Neuronal stem cell (in vitro differentiated cells): ENCODE measurements at regions not wholly inside any gene's neighbourhood (a gene's known extent, or its start where the extent isn't known, plus 50 kb on each side); places are given as distances from the start of the nearest gene placed in this dataset.

Experiments
- DNase-seq: peaks from one replicate; pipeline ENCODE4 v3.0.0-alpha.2; 2013; ENCODE audit warnings: low spot score
- H2AFZ ChIP-seq: one replicate; pipeline ENCODE4 v1.6.1; 2013; ENCODE audit warnings: mild to moderate bottlenecking, low read length, inconsistent platforms
- H2AK5ac ChIP-seq: 2 replicates; pipeline ENCODE4 v1.6.1; 2013; ENCODE audit warnings: low read depth, mild to moderate bottlenecking, inconsistent platforms, low read length, moderate library complexity, mixed read lengths
- H2BK120ac ChIP-seq: 2 replicates; pipeline ENCODE4 v1.6.1; 2013; ENCODE audit warnings: low read depth, mild to moderate bottlenecking, inconsistent platforms, low read length, moderate library complexity, mixed read lengths
- H2BK12ac ChIP-seq: one replicate; pipeline ENCODE4 v1.6.1; 2013; ENCODE audit warnings: low read length, inconsistent platforms
- H2BK15ac ChIP-seq: 2 replicates; pipeline ENCODE4 v1.6.1; 2013; ENCODE audit warnings: mild to moderate bottlenecking, low read length, inconsistent platforms, mixed read lengths
- H2BK5ac ChIP-seq: one replicate; pipeline ENCODE4 v1.6.1; 2013; ENCODE audit warnings: inconsistent platforms, mild to moderate bottlenecking, low read length, moderate library complexity
- H3K14ac ChIP-seq: one replicate; pipeline ENCODE4 v1.6.1; 2013; ENCODE audit warnings: low read length, inconsistent platforms
- H3K18ac ChIP-seq: 2 replicates; pipeline ENCODE4 v1.6.1; 2013; ENCODE audit warnings: low read length, inconsistent platforms
- H3K23ac ChIP-seq: 2 replicates; pipeline ENCODE4 v1.6.1; 2013; ENCODE audit warnings: low read depth, mild to moderate bottlenecking, mixed read lengths, low read length, inconsistent platforms; ENCODE audit not compliant: poor library complexity
- H3K27ac ChIP-seq: replicated peaks from 3 replicates; pipeline ENCODE4 v1.5.1; 2013; ENCODE audit warnings: low read length, inconsistent platforms
- H3K27me3 ChIP-seq, 3 experiments: 2 replicates each; pipeline ENCODE4 v1.6.1; 2013; ENCODE audit warnings: low read length in 3 of 3, mild to moderate bottlenecking in 2 of 3, inconsistent platforms in 1 of 3, low read depth in 1 of 3, mixed read lengths in 1 of 3, moderate library complexity in 1 of 3; ENCODE audit not compliant: control insufficient read depth in 3 of 3, insufficient read depth in 3 of 3
- H3K36me3 ChIP-seq, 2 donors: replicated peaks in 1 of 2; 2 replicates each; pipeline ENCODE4 v1.6.1; 2013; ENCODE audit warnings: low read length in 2 of 2; ENCODE audit not compliant: control insufficient read depth in 2 of 2, insufficient read depth in 2 of 2
- H3K4ac ChIP-seq: 2 replicates; pipeline ENCODE4 v1.6.1; 2013; ENCODE audit warnings: inconsistent platforms, mild to moderate bottlenecking, low read length, moderate library complexity
- H3K4me1 ChIP-seq, 2 donors: 1 replicate in 1 of 2; 2 replicates in 1 of 2; pipeline ENCODE4 v1.6.1; 2013; ENCODE audit warnings: low read length in 2 of 2, low read depth in 1 of 2; ENCODE audit not compliant: control insufficient read depth in 2 of 2, insufficient read depth in 1 of 2
- H3K4me2 ChIP-seq: one replicate; pipeline ENCODE4 v1.6.1; 2013; ENCODE audit warnings: mild to moderate bottlenecking, low read length, inconsistent platforms; ENCODE audit not compliant: insufficient read depth, poor library complexity, severe bottlenecking
- H3K4me3 ChIP-seq, 2 donors: 2 replicates each; pipeline ENCODE4 v1.5.1; 2013; ENCODE audit warnings: low read length in 2 of 2, mild to moderate bottlenecking in 2 of 2, inconsistent platforms in 1 of 2, moderate library complexity in 1 of 2
- H3K79me1 ChIP-seq: one replicate; pipeline ENCODE4 v1.6.1; 2013; ENCODE audit warnings: low read depth, mild to moderate bottlenecking, inconsistent platforms, low read length, moderate library complexity
- H3K9ac ChIP-seq: one replicate; pipeline ENCODE4 v1.6.1; 2013; ENCODE audit warnings: mild to moderate bottlenecking, low read depth, low read length, inconsistent platforms; ENCODE audit not compliant: poor library complexity
- H3K9me3 ChIP-seq, 2 donors: replicated peaks in 1 of 2; 2 replicates each; pipeline versions ENCODE3 to v1.6.1; 2013; ENCODE audit warnings: low read length in 2 of 2, mild to moderate bottlenecking in 2 of 2, inconsistent platforms in 1 of 2, low read depth in 1 of 2, mixed read lengths in 1 of 2, moderate library complexity in 1 of 2; ENCODE audit not compliant: control insufficient read depth in 2 of 2, insufficient read depth in 1 of 2
- H4K8ac ChIP-seq: one replicate; pipeline ENCODE4 v1.6.1; 2013; ENCODE audit warnings: low read depth, mild to moderate bottlenecking, inconsistent platforms, low read length, moderate library complexity
- H4K91ac ChIP-seq: one replicate; pipeline ENCODE4 v1.6.1; 2013; ENCODE audit warnings: low read length, low read depth, mild to moderate bottlenecking, inconsistent platforms; ENCODE audit not compliant: poor library complexity
- WGBS, 2 donors: extraction: QIAGEN DNeasy Blood & Tissue Kit; methylation state at CpG; one replicate each; pipeline ENCODE4 v1.1.7; 2013; ENCODE audit warnings: missing lambda C conversion rate in 2 of 2, mixed read lengths in 1 of 2; ENCODE audit not compliant: insufficient read length in 2 of 2, insufficient replicate concordance in 1 of 2; ENCODE audit errors: extremely low coverage in 2 of 2; 5-methylcytosine and 5-hydroxymethylcytosine counted together

DNA sequence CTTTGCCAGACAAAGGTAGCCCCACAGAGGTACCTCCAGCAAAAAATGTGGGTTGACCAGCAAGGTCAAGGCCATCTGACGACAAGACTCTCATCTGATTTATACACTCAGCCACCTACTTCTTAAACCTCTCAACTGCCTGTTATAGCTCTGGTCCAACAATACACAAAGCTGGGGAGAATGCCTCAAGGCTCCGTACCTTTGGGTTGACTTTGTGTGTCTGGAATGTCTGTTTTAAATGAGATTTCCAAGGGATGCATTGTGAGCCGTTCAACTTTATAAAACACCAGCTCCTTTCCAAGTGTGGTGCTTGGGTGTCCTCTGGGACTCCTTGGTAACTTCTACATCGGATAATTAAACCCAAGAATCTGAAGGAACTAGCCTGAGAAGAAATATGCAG, 167.0 kb upstream of the RPL34 start:
- no CpG with 5 or more reads among the region's 4 CpGs for WGBS, 2 donors
- H3K36me3 ChIP-seq, result no peaks in the 10 kb centered on the region

DNA sequence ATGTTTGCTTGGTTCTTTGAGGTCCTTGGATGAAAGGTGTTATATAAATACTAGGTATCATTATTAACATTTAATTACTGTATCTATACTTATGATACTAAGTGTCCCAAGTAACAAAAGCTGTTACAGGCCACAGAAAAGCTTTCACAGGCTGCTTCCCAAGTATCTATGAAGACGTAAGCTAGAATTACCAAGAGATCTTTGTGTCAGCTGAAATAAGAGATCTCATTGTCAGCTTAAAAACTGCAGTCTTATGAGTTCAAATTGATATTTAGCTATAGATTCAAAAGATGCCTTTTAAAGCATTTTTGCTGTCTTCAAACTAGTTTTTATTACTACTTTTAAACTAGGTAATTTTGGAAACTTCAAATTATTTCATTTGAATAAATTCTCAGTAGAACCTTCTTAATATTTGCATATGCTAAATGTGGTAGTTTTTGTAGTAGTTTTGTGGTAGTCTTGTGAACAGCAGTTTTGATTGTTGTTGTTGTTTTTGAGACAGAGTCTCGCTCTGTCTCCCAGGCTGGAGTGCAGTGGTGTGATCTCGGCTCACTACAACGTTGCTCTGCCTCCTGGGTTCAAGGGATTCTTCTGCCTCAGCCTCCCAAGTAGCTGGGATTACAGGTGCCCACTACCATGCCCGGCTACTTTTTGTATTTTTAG, 170.0 kb upstream of the RPL34 start:
- Histone ChIP-seq H3K18ac (no peak overlapping the region), H3K36me3 (no peaks in the 10 kb centered on the region), H2AK5ac (no peak overlapping the region), H2BK15ac (no peak overlapping the region), H3K23ac (no peak overlapping the region), H3K9me3 (no peaks in the 10 kb centered on the region), H3K4me3 (no peak overlapping the region), H3K79me1 (no peaks in the 10 kb centered on the region), H3K14ac (no peak overlapping the region), H3K4ac (no peak overlapping the region), H3K4me2 (no peak overlapping the region), H2BK5ac (no peak overlapping the region), H3K27ac (no peak overlapping the region), H2AFZ (no peak overlapping the region), H4K8ac (no peak overlapping the region), H2BK120ac (no peak overlapping the region), H3K9ac (no peak overlapping the region), H2BK12ac (no peak overlapping the region), H4K91ac (no peak overlapping the region), H3K4me1 (no peaks in the 10 kb centered on the region), H3K27me3 (no peaks in the 10 kb centered on the region)
- WGBS, 2 donors, result no CpG with 5 or more reads among the region's 5 CpGs
- DNase-seq, result no peak

More for the DNA sequence above, 167.0 kb upstream of the RPL34 start:
- H2BK5ac ChIP-seq, result no peak overlapping the region
- H2AK5ac ChIP-seq, result no peak overlapping the region
- no peak overlapping the region for H3K14ac ChIP-seq
- no peak for DNase-seq
- H3K18ac ChIP-seq, result no peak overlapping the region
- no peak overlapping the region for H4K91ac ChIP-seq
- H3K79me1 ChIP-seq, result no peaks in the 10 kb centered on the region
- H3K4me2 ChIP-seq, result no peak overlapping the region
- H3K23ac ChIP-seq, result no peak overlapping the region
- no peak overlapping the region for H2AFZ ChIP-seq
- no peak overlapping the region for H4K8ac ChIP-seq
- no peak overlapping the region for H3K4ac ChIP-seq
- no peak overlapping the region for H2BK120ac ChIP-seq
- no peak overlapping the region for H2BK15ac ChIP-seq
- H3K9me3 ChIP-seq, result no peaks in the 10 kb centered on the region
- H3K4me1 ChIP-seq, result no peaks in the 10 kb centered on the region
- H3K27me3 ChIP-seq, result no peaks in the 10 kb centered on the region
- no peak overlapping the region for H3K9ac ChIP-seq
- no peak overlapping the region for H3K27ac ChIP-seq
- H3K4me3 ChIP-seq, result no peak overlapping the region
- no peak overlapping the region for H2BK12ac ChIP-seq

DNA sequence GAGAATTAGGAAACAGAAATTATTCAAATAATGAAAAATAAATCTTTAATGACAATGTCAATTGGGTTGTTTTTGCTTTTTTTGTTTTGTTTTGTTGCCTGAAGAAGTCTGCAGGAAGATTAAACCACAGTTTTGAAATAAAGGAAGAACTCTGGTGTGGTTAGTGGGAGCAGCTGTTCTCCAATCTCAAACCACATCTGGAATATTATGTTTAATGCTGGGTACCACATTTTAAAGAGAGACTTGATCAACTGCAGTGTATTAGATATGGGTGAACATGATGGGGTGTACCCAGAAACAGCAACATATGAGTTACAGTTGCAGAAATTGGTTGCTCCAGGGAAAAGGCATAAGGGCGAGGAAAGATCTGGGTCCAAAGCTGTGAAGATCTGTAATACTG, 171.2 kb upstream of the RPL34 start:
- no peak for DNase-seq
- Histone ChIP-seq H3K18ac (no peak overlapping the region), H2BK5ac (no peak overlapping the region), H3K36me3 (no peaks in the 10 kb centered on the region), H3K27me3 (no peaks in the 10 kb centered on the region), H3K9ac (no peak overlapping the region), H3K4ac (no peak overlapping the region), H2AK5ac (no peak overlapping the region), H3K14ac (no peak overlapping the region), H4K8ac (no peak overlapping the region), H3K79me1 (no peaks in the 10 kb centered on the region), H3K4me3 (no peak overlapping the region), H2AFZ (no peak overlapping the region), H2BK120ac (no peak overlapping the region), H3K23ac (no peak overlapping the region), H4K91ac (no peak overlapping the region), H2BK12ac (no peak overlapping the region), H3K9me3 (no peaks in the 10 kb centered on the region), H3K27ac (no peak overlapping the region), H3K4me1 (no peaks in the 10 kb centered on the region), H3K4me2 (no peak overlapping the region), H2BK15ac (no peak overlapping the region)
- WGBS, 2 donors, result no CpG with 5 or more reads among the region's 1 CpG

DNA sequence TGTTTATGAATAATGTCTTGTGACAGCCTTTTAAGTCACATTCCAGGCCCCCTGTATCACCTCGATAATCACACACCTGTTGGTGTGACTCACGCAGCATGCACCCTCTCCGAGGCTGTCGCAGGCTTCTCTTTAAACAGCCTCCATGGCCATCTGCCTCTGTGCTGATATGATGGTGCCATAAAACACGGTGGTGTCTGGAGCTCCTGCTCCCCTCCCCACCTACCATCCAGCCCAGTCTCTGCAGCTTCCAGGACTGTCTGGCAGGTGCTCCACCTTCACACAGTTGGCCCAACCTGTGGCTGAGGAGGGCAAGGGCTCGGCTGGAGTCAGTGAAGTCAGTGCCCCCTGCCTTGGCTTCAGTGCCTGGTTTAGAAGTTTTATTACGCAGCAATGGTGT, 173.8 kb upstream of the RPL34 start:
- no peak overlapping the region for H2AFZ ChIP-seq
- no peak overlapping the region for H3K14ac ChIP-seq
- no peak overlapping the region for H2AK5ac ChIP-seq
- no peak overlapping the region for H3K4me3 ChIP-seq
- H3K4me2 ChIP-seq, result no peak overlapping the region
- H3K79me1 ChIP-seq, result no peaks in the 10 kb centered on the region
- H3K9ac ChIP-seq, result no peak overlapping the region
- H3K4ac ChIP-seq, result no peak overlapping the region
- no peak overlapping the region for H4K8ac ChIP-seq
- WGBS, 2 donors, result no CpG with 5 or more reads among the region's 7 CpGs
- H3K36me3 ChIP-seq, result no peaks in the 10 kb centered on the region
- H2BK15ac ChIP-seq, result no peak overlapping the region
- H3K18ac ChIP-seq, result peak overlapping the region; percentile 11
- peaks cover 0 to under 1% of the 10 kb centered on the region in 2 donors for H3K9me3 ChIP-seq
- H3K23ac ChIP-seq, result no peak overlapping the region
- H3K4me1 ChIP-seq, result no peaks in the 10 kb centered on the region
- no peak overlapping the region for H4K91ac ChIP-seq
- no peak for DNase-seq
- no peak overlapping the region for H3K27ac ChIP-seq
- no peaks in the 10 kb centered on the region for H3K27me3 ChIP-seq
- H2BK12ac ChIP-seq, result no peak overlapping the region
- no peak overlapping the region for H2BK120ac ChIP-seq
- H2BK5ac ChIP-seq, result no peak overlapping the region
